Keratinocyte (primary cell): ENCODE measurements at regions not wholly inside any gene's neighbourhood (a gene's known extent, or its start where the extent isn't known, plus 50 kb on each side); places are given as distances from the start of the nearest gene placed in this dataset.

ENCODE experiments used
- DNase-seq: peaks from one replicate; pipeline ENCODE4 v3.0.0-alpha.2; 2011; ENCODE audit warnings: low read depth, missing footprints, low spot score
- FAIRE-seq: peaks from 2 replicates; lab custom pipeline; 2011; peaks lifted over from hg19 to GRCh38; lab: Jason Lieb, UNC
- H2AFZ ChIP-seq: 2 replicates; pipeline ENCODE4 v1.6.0; 2012; ENCODE audit warnings: low read length, control low read depth, inconsistent platforms; ENCODE audit not compliant: control insufficient read depth
- H3K27ac ChIP-seq: 2 replicates; pipeline ENCODE4 v1.5.1; 2011; ENCODE audit warnings: low read length; ENCODE audit not compliant: control insufficient read depth, insufficient read depth
- H3K27me3 ChIP-seq: 3 replicates; pipeline ENCODE4 v1.6.0; 2011; ENCODE audit warnings: low read length; ENCODE audit not compliant: control insufficient read depth, insufficient read depth; ENCODE audit errors: extremely low read depth
- H3K36me3 ChIP-seq, 2 experiments: 2 replicates in 1 of 2; 3 replicates in 1 of 2; pipeline ENCODE4 v1.5.1; 2011; ENCODE audit warnings: low read length in 2 of 2, mild to moderate bottlenecking in 1 of 2; ENCODE audit not compliant: control insufficient read depth in 2 of 2, insufficient read depth in 2 of 2; ENCODE audit errors: extremely low read depth in 1 of 2
- H3K4me1 ChIP-seq: 3 replicates; pipeline ENCODE4 v1.5.1; 2011; ENCODE audit warnings: low read length; ENCODE audit not compliant: control insufficient read depth, insufficient read depth; ENCODE audit errors: extremely low read depth
- H3K4me2 ChIP-seq: 3 replicates; pipeline ENCODE4 v1.6.0; 2011; ENCODE audit warnings: low read depth, low read length; ENCODE audit not compliant: control insufficient read depth, insufficient read depth; ENCODE audit errors: extremely low read depth
- H3K4me3 ChIP-seq, 3 experiments: fragments of 200-600 bp in 1 of 3; sonication (generic) in 1 of 3; 2 replicates in 2 of 3; 3 replicates in 1 of 3; pipeline ENCODE4 v1.5.1; 2011 to 2016; ENCODE audit warnings: low read length in 3 of 3, mild to moderate bottlenecking in 3 of 3, control low read depth in 2 of 3, inconsistent platforms in 1 of 3, low read depth in 1 of 3, mixed read lengths in 1 of 3, mixed run types in 1 of 3, moderate library complexity in 1 of 3; ENCODE audit not compliant: control insufficient read depth in 2 of 3, insufficient read depth in 2 of 3; ENCODE audit errors: extremely low read depth in 1 of 3
- H3K79me2 ChIP-seq: 2 replicates; pipeline ENCODE4 v1.6.0; 2012; ENCODE audit warnings: low read length; ENCODE audit not compliant: control insufficient read depth, insufficient read depth
- H3K9ac ChIP-seq: 3 replicates; pipeline ENCODE4 v1.6.0; 2011; ENCODE audit warnings: low read length; ENCODE audit not compliant: control insufficient read depth, insufficient read depth; ENCODE audit errors: extremely low read depth
- H3K9me1 ChIP-seq: 3 replicates; pipeline ENCODE4 v1.6.0; 2011; ENCODE audit warnings: low read length; ENCODE audit not compliant: control insufficient read depth, insufficient read depth; ENCODE audit errors: extremely low read depth
- H3K9me3 ChIP-seq: 2 replicates; pipeline ENCODE4 v1.5.1; 2012; ENCODE audit warnings: low read depth, low read length; ENCODE audit not compliant: control insufficient read depth
- H4K20me1 ChIP-seq: 3 replicates; pipeline ENCODE4 v1.6.0; 2011; ENCODE audit warnings: low read length; ENCODE audit not compliant: control insufficient read depth, insufficient read depth; ENCODE audit errors: extremely low read depth
- CTCF ChIP-seq, 3 experiments: IDR thresholded peaks in 1 of 3; conservative IDR thresholded peaks in 1 of 3; optimal IDR thresholded peaks in 1 of 3; 2 replicates in 2 of 3; 3 replicates in 1 of 3; pipeline versions ENCODE3 to v1.5.1; 2011; ENCODE audit warnings: low read length in 3 of 3, mild to moderate bottlenecking in 3 of 3, moderate library complexity in 2 of 3, control low read depth in 1 of 3, inconsistent platforms in 1 of 3; ENCODE audit not compliant: insufficient read depth in 2 of 3; ENCODE audit errors: extremely low read depth in 1 of 3
- EZH2 ChIP-seq: IDR thresholded peaks from one replicate; pipeline ENCODE4 v1.6.1; 2012; ENCODE audit warnings: inconsistent platforms, mild to moderate bottlenecking, low read length, moderate library complexity
- dilution Hi-C: fragments of 300-500 bp; cut with MboI; formaldehyde crosslinking; loops from one replicate; pipeline ENCODE4 v1.7.0; 2020; ENCODE audit warnings: low sequenced_read_pairs; ENCODE audit not compliant: extremely low pct_ligation_motif_present

- Histone ChIP-seq H3K9me1 (no peaks in the 10 kb centered on the region), H3K9me3 (no peaks in the 10 kb centered on the region), H3K27me3 (no peaks in the 10 kb centered on the region), H3K79me2 (no peaks in the 10 kb centered on the region), H4K20me1 (no peaks in the 10 kb centered on the region), H2AFZ (no peak overlapping the region), H3K4me3 (no peak overlapping the region), H3K27ac (no peak overlapping the region), H3K36me3 (no peaks in the 10 kb centered on the region), H3K4me2 (no peak overlapping the region), H3K9ac (no peak overlapping the region), H3K4me1 (no peaks in the 10 kb centered on the region)
- FAIRE-seq (no peak), DNase-seq (no peak)
- TF ChIP-seq EZH2 (no peak), CTCF (optimal IDR thresholded peaks at IDR 0.05 in 1 of 3, IDR thresholded peaks at IDR 0.05 in 1 of 3, conservative IDR thresholded peaks at IDR 0.05 in 1 of 3; ENCODE audit: extremely low read depth in 1 of 3, insufficient read depth in 2 of 3, low read length in 3 of 3) (no peak)
- dilution Hi-C loops: no loop called here
Observed at GRCh38 chr1:79177844-79178243, 171.3 kb upstream of the ADGRL4 start.

- H3K27ac ChIP-seq: no peak overlapping the region
- H3K9me3 ChIP-seq: no peaks in the 10 kb centered on the region
- no peaks in the 10 kb centered on the region for H3K4me1 ChIP-seq
- H3K27me3 ChIP-seq: no peaks in the 10 kb centered on the region
- no peak overlapping the region for H3K4me3 ChIP-seq
- no peak overlapping the region for H2AFZ ChIP-seq
- FAIRE-seq: no peak
- H3K4me2 ChIP-seq: no peak overlapping the region
- H4K20me1 ChIP-seq: no peaks in the 10 kb centered on the region
- TF ChIP-seq EZH2 (no peak), CTCF (optimal IDR thresholded peaks at IDR 0.05 in 1 of 3, IDR thresholded peaks at IDR 0.05 in 1 of 3, conservative IDR thresholded peaks at IDR 0.05 in 1 of 3; ENCODE audit: extremely low read depth in 1 of 3, insufficient read depth in 2 of 3, low read length in 3 of 3) (no peak)
- H3K9ac ChIP-seq: no peak overlapping the region
- no peaks in the 10 kb centered on the region for H3K36me3 ChIP-seq
- dilution Hi-C loops: no loop called here
- H3K9me1 ChIP-seq: no peaks in the 10 kb centered on the region
- no peak for DNase-seq
- H3K79me2 ChIP-seq: no peaks in the 10 kb centered on the region
Observed at GRCh38 chr1:79161077-79161476, 154.5 kb upstream of the ADGRL4 start.
